ENCODE measurements at regions not wholly inside any gene's neighbourhood (a gene's known extent, or its start where the extent isn't known, plus 50 kb on each side); places are given as distances from the start of the nearest gene placed in this dataset.

DNA sequence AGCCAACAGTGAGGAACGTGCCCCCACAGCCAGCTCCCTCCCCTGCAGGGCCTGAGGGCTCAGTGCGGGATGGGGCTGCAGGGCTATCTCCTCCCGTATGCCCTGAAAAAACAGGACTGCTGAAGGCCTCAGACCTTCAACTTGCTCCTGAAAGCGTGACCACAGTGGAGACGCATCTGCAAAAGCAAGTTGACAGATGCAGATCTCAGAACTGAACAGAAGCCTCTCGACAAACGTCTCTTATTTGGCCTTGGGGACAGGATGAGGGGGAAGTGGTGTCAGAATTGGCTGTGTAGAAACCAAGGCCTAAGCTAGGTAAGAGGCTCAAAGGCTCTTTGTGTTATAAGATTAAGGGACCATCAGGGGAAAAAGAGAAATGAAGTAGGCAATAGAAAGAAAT is 120.7 kb upstream of the SLC22A23 start:
- Histone ChIP-seq H3K27ac (ENCODE audit: low read length) (no peak overlapping the region), H3K36me3 (ENCODE audit: control insufficient read depth, insufficient read depth, low read length) (no peaks in the 10 kb centered on the region), H3K4me3 (ENCODE audit: low read length) (no peak overlapping the region), H3K27me3 (ENCODE audit: control insufficient read depth, insufficient read depth, low read length) (no peaks in the 10 kb centered on the region), H3K4me1 (ENCODE audit: control insufficient read depth, insufficient read depth, low read length) (peaks cover 3% of the 10 kb centered on the region), H3K9me3 (ENCODE audit: control insufficient read depth, insufficient read depth, low read length) (no peaks in the 10 kb centered on the region)
- WGBS (ENCODE audit: insufficient coverage, insufficient read length) = no CpG with 5 or more reads among the region's 7 CpGs
- no peak for DNase-seq (ENCODE audit: low read depth, low spot score)

DNA sequence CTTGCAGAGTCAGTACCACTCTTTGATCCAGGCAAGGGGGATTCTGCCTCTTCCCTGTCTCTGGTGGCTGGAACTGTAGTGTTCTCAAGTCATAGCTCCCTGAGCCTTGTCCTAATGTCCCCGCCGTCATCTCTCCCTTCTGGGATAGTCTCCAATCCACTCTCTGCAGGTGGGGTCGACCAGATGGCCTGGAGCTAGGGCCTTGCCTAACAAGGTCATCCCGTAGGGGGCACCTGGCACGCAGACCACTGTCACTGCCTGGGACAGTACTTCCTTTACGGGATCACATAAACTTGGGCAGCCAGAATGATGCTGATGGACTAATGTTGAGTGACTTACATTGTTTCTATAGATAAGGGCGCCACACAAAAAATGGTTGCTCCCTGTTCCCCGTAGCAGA is 118.9 kb upstream of the SLC22A23 start:
- peak; percentile 7 for DNase-seq (ENCODE audit: low read depth, low spot score)
- no peak overlapping the region for H3K27ac ChIP-seq (ENCODE audit: low read length)
- H3K9me3 ChIP-seq (ENCODE audit: control insufficient read depth, insufficient read depth, low read length) = no peaks in the 10 kb centered on the region
- WGBS (ENCODE audit: insufficient coverage, insufficient read length) = no CpG with 5 or more reads among the region's 8 CpGs
- H3K36me3 ChIP-seq (ENCODE audit: control insufficient read depth, insufficient read depth, low read length) = no peaks in the 10 kb centered on the region
- no peak overlapping the region for H3K4me3 ChIP-seq (ENCODE audit: low read length)
- H3K4me1 ChIP-seq (ENCODE audit: control insufficient read depth, insufficient read depth, low read length) = peaks cover 3% of the 10 kb centered on the region
- no peaks in the 10 kb centered on the region for H3K27me3 ChIP-seq (ENCODE audit: control insufficient read depth, insufficient read depth, low read length)

DNA sequence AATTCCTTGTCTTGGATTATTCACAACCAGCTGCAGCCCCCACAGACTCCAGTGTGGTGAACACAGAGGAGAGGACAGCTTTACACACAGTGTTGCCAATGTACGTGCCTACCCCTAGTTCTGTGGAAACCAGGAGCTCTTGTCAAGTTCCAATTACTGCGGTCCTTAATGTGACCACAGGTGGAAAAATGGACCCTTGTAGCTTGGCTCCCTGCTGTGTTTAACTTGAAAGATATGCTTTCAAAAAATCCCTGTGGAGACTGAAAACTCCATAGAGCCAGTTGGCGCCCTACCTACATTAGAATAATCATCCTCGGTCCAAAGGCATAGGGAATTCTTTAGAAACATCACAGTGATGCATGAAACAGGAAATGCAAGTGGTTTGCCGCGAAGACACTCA is 118.3 kb upstream of the SLC22A23 start:
- no peaks in the 10 kb centered on the region for H3K27me3 ChIP-seq (ENCODE audit: control insufficient read depth, insufficient read depth, low read length)
- WGBS (ENCODE audit: insufficient coverage, insufficient read length) = no CpG with 5 or more reads among the region's 6 CpGs
- H3K4me1 ChIP-seq (ENCODE audit: control insufficient read depth, insufficient read depth, low read length) = peaks cover 3% of the 10 kb centered on the region
- H3K36me3 ChIP-seq (ENCODE audit: control insufficient read depth, insufficient read depth, low read length) = no peaks in the 10 kb centered on the region
- no peak overlapping the region for H3K27ac ChIP-seq (ENCODE audit: low read length)
- no peaks in the 10 kb centered on the region for H3K9me3 ChIP-seq (ENCODE audit: control insufficient read depth, insufficient read depth, low read length)
- no peak overlapping the region for H3K4me3 ChIP-seq (ENCODE audit: low read length)
- no peak for DNase-seq (ENCODE audit: low read depth, low spot score)

DNA sequence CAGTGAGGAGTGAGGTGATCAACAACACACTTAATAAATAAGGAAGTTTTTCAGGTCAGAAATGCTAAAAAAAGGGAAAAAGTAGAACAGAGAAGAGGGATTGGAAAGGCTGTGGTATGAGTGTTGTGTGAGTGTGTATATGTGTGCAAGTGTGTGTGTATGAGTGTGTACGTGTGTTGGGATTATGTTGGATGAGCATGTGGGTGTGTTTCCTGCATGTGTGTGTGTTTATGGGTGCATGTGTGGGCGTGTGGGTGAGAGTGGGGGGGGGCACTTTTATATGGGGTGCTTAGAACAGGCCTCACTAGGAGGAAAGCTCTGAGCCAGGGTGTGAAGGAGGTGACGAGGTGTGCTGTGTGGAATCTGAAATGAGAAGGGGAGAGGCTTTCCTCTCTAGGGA is 116.8 kb upstream of the SLC22A23 start:
- H3K27me3 ChIP-seq (ENCODE audit: control insufficient read depth, insufficient read depth, low read length) = no peaks in the 10 kb centered on the region
- no peaks in the 10 kb centered on the region for H3K36me3 ChIP-seq (ENCODE audit: control insufficient read depth, insufficient read depth, low read length)
- H3K4me3 ChIP-seq (ENCODE audit: low read length) = no peak overlapping the region
- H3K27ac ChIP-seq (ENCODE audit: low read length) = no peak overlapping the region
- peaks cover 3% of the 10 kb centered on the region; the same call in 1 of the 2 replicates for H3K4me1 ChIP-seq (ENCODE audit: control insufficient read depth, insufficient read depth, low read length)
- 100% methylated on average over 1 of the region's 3 CpGs for WGBS (ENCODE audit: insufficient coverage, insufficient read length)
- no peak for DNase-seq (ENCODE audit: low read depth, low spot score)
- H3K9me3 ChIP-seq (ENCODE audit: control insufficient read depth, insufficient read depth, low read length) = no peaks in the 10 kb centered on the region

DNA sequence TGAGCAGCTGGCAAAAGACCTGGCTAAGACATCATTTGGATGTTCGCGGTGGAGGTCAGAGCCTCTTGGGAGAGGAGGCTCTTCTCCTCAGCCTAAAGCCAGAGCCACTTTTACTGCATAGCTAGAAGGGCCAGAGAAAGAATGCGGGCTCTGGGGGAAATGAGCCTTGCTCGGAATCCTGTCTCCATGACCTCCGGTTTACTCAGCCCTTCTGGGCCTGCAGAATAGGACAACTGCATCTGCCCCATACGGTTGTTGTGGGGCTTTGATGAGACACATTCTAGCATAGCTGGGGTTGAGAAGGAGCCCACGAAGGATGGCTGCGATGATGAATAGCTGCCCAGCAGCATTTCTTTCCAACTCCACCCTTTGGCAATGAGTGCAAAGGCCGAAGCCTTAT is 115.0 kb upstream of the SLC22A23 start:
- H3K4me3 ChIP-seq (ENCODE audit: low read length) = no peak overlapping the region
- no peaks in the 10 kb centered on the region for H3K27me3 ChIP-seq (ENCODE audit: control insufficient read depth, insufficient read depth, low read length)
- H3K4me1 ChIP-seq (ENCODE audit: control insufficient read depth, insufficient read depth, low read length) = 0 out of 2 replicates have a peak, but pooled peaks cover 2% of the 10 kb centered on the region
- no peaks in the 10 kb centered on the region for H3K36me3 ChIP-seq (ENCODE audit: control insufficient read depth, insufficient read depth, low read length)
- no CpG with 5 or more reads among the region's 9 CpGs for WGBS (ENCODE audit: insufficient coverage, insufficient read length)
- no peaks in the 10 kb centered on the region for H3K9me3 ChIP-seq (ENCODE audit: control insufficient read depth, insufficient read depth, low read length)
- no peak overlapping the region for H3K27ac ChIP-seq (ENCODE audit: low read length)
- no peak for DNase-seq (ENCODE audit: low read depth, low spot score)

DNA sequence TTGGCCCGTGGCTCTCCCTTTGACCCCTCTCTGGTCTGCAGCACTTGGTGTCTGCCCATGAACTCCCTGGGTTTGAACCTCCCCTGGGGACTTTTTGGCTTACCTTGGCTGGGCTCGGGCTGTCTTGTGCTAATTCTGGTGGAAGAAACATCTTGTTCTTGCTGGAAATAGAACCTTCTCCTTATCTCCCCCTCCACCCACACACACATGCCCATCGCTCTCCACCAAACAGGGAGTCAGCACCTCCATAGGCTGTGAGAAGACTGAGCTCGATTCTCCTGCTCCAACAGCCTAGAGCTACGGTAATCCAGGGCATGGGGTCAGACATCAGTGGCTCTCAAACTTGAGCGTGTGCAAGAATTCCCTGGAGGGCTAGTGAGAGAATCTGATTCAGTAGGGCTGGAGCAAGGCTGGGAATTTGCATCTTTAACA is 114.4 kb upstream of the SLC22A23 start:
- H3K27me3 ChIP-seq (ENCODE audit: control insufficient read depth, insufficient read depth, low read length) = no peaks in the 10 kb centered on the region
- H3K4me3 ChIP-seq (ENCODE audit: low read length) = no peak overlapping the region
- no CpG with 5 or more reads among the region's 6 CpGs for WGBS (ENCODE audit: insufficient coverage, insufficient read length)
- DNase-seq (ENCODE audit: low read depth, low spot score) = no peak
- no peaks in the 10 kb centered on the region for H3K36me3 ChIP-seq (ENCODE audit: control insufficient read depth, insufficient read depth, low read length)
- H3K9me3 ChIP-seq (ENCODE audit: control insufficient read depth, insufficient read depth, low read length) = no peaks in the 10 kb centered on the region
- H3K27ac ChIP-seq (ENCODE audit: low read length) = no peak overlapping the region
- 0 out of 2 replicates have a peak, but pooled peaks cover 2% of the 10 kb centered on the region for H3K4me1 ChIP-seq (ENCODE audit: control insufficient read depth, insufficient read depth, low read length)

DNA sequence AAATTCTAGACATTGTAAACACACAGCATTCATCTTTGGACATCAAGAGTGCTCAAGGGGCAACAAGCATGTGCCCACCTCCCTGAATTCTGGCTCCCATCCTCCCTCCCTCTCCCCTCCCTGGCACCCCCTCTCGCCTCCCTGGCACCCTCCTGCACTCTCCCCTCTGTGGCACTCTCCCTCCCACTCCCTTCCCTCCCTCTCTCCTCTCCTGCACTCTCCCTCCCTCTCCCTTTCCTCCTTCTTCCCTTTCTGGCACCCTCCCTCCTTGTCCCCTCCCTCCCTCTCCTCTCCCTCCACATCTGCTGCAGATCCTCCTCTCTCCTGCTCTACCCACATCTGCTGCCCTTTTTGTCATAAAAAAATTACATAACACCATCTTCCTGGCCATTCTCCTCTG is 113.0 kb upstream of the SLC22A23 start:
- no peak overlapping the region for H3K27ac ChIP-seq (ENCODE audit: low read length)
- no peak overlapping the region for H3K4me3 ChIP-seq (ENCODE audit: low read length)
- no CpG with 5 or more reads among the region's 1 CpG for WGBS (ENCODE audit: insufficient coverage, insufficient read length)
- no peak for DNase-seq (ENCODE audit: low read depth, low spot score)
- H3K9me3 ChIP-seq (ENCODE audit: control insufficient read depth, insufficient read depth, low read length) = no peaks in the 10 kb centered on the region
- H3K27me3 ChIP-seq (ENCODE audit: control insufficient read depth, insufficient read depth, low read length) = no peaks in the 10 kb centered on the region
- H3K4me1 ChIP-seq (ENCODE audit: control insufficient read depth, insufficient read depth, low read length) = 0 out of 2 replicates have a peak, but pooled peaks cover 2% of the 10 kb centered on the region
- no peaks in the 10 kb centered on the region for H3K36me3 ChIP-seq (ENCODE audit: control insufficient read depth, insufficient read depth, low read length)

DNA sequence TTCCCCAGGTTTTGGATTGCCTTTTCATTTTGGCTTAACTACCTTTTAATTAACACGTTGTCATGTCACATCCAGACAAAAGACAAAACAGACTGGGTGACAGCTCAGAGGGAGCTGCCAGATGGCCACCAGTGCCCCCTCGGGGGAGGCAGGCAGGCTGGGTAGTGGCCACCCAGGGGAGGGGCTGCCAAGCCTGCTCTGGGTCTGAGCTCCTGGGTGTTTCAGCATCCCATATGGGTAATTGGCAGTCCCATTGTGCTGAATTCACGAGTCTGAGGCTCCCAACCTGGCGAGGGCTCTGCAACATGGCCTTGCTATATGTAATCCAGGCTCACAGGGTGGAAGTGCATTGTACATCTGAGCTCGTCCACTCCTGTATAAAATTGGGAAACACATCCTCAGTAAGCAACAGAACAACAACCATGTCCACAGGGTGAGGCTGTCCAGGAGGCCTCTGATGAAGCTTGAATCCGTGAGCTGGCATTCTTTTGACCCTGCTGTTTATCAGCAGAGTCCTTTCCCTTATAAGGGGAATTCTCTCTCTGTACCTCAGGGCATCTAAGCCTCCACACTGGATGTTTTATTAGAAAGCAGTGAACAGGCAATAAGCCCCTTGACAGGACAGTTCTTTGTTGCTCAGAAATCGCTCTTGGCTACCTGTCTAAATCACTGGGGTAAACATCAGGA is 111.7 kb upstream of the SLC22A23 start:
- WGBS (ENCODE audit: insufficient coverage, insufficient read length) = no CpG with 5 or more reads among the region's 7 CpGs
- no peaks in the 10 kb centered on the region for H3K36me3 ChIP-seq (ENCODE audit: control insufficient read depth, insufficient read depth, low read length)
- DNase-seq (ENCODE audit: low read depth, low spot score) = no peak
- no peak overlapping the region for H3K27ac ChIP-seq (ENCODE audit: low read length)
- H3K27me3 ChIP-seq (ENCODE audit: control insufficient read depth, insufficient read depth, low read length) = no peaks in the 10 kb centered on the region
- H3K4me1 ChIP-seq (ENCODE audit: control insufficient read depth, insufficient read depth, low read length) = 0 out of 2 replicates have a peak, but pooled peaks cover 1% of the 10 kb centered on the region
- no peak overlapping the region for H3K4me3 ChIP-seq (ENCODE audit: low read length)
- H3K9me3 ChIP-seq (ENCODE audit: control insufficient read depth, insufficient read depth, low read length) = no peaks in the 10 kb centered on the region

DNA sequence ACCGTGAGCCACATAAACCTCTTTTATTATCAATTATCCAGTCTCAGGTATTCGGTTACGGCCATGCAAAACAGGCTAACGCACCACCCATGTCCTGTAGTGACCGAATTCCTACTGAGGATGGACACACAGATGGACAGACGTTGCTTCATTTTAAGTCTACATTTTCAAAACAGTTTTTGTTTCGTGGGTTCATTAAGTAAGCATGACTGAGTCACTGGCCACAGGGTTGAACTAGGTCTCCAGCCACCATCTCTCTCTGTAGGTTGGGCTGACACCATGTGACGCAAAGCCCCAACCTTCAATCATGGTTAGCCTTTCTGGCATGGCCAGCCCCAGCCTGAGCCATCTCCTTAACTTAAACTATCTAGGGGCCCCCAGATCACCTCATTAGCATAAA is 110.0 kb upstream of the SLC22A23 start:
- Histone ChIP-seq H3K27ac (ENCODE audit: low read length) (no peak overlapping the region), H3K4me1 (ENCODE audit: control insufficient read depth, insufficient read depth, low read length) (0 out of 2 replicates have a peak, but pooled peaks cover 1% of the 10 kb centered on the region), H3K9me3 (ENCODE audit: control insufficient read depth, insufficient read depth, low read length) (no peaks in the 10 kb centered on the region), H3K4me3 (ENCODE audit: low read length) (no peak overlapping the region), H3K36me3 (ENCODE audit: control insufficient read depth, insufficient read depth, low read length) (no peaks in the 10 kb centered on the region), H3K27me3 (ENCODE audit: control insufficient read depth, insufficient read depth, low read length) (no peaks in the 10 kb centered on the region)
- WGBS (ENCODE audit: insufficient coverage, insufficient read length) = no CpG with 5 or more reads among the region's 8 CpGs
- DNase-seq (ENCODE audit: low read depth, low spot score) = no peak

DNA sequence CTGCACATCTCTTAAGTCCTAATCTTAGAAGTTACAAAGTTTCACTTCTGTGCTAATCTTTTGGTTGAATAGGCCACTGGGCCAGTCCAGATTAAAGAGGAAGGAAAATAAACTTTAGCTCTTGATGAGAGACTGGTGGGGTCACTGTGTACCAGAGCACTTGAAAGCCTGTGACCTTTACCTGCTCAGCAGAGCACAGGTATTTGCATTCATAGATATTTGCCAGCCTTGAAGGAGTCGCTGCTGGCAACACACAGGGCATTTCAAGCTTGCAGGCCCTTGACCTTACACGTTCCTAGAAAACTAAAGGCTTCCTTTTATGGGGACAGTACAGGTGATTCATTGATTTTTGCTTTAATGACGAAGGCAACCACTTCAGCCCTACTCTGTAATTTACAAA is 108.4 kb upstream of the SLC22A23 start:
- no peak overlapping the region for H3K4me3 ChIP-seq (ENCODE audit: low read length)
- no peaks in the 10 kb centered on the region for H3K36me3 ChIP-seq (ENCODE audit: control insufficient read depth, insufficient read depth, low read length)
- no peaks in the 10 kb centered on the region for H3K9me3 ChIP-seq (ENCODE audit: control insufficient read depth, insufficient read depth, low read length)
- no peak for DNase-seq (ENCODE audit: low read depth, low spot score)
- no CpG with 5 or more reads among the region's 3 CpGs for WGBS (ENCODE audit: insufficient coverage, insufficient read length)
- no peak overlapping the region for H3K27ac ChIP-seq (ENCODE audit: low read length)
- H3K27me3 ChIP-seq (ENCODE audit: control insufficient read depth, insufficient read depth, low read length) = no peaks in the 10 kb centered on the region
- 0 out of 2 replicates have a peak, but pooled peaks cover 1% of the 10 kb centered on the region for H3K4me1 ChIP-seq (ENCODE audit: control insufficient read depth, insufficient read depth, low read length)

DNA sequence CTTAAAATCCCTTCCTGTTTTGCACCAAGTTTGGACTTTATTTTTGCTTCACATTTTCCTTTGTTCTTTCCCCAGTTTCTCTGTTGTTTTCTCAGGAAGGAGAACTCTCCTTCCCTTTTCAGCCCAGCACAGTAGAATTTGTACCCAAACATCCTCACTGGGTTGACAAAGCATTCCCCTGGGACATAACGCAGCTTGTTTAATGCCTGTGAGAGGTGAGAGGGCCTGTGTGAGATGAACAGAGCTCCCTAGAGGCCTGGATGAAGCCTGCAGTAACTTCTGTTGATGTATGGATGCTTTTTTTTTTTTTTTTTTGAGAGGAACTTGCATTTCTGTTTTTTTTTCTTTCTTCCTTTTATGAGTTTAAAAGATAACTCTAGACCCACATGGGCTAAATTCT is 104.9 kb upstream of the SLC22A23 start:
- peak; percentile 11 for DNase-seq (ENCODE audit: low read depth, low spot score)
- WGBS (ENCODE audit: insufficient coverage, insufficient read length) = no CpG with 5 or more reads among the region's 1 CpG
- Histone ChIP-seq H3K27ac (ENCODE audit: low read length) (no peak overlapping the region), H3K4me1 (ENCODE audit: control insufficient read depth, insufficient read depth, low read length) (0 out of 2 replicates have a peak, but pooled peaks cover 1% of the 10 kb centered on the region), H3K9me3 (ENCODE audit: control insufficient read depth, insufficient read depth, low read length) (no peaks in the 10 kb centered on the region), H3K27me3 (ENCODE audit: control insufficient read depth, insufficient read depth, low read length) (no peaks in the 10 kb centered on the region), H3K4me3 (ENCODE audit: low read length) (no peak overlapping the region), H3K36me3 (ENCODE audit: control insufficient read depth, insufficient read depth, low read length) (no peaks in the 10 kb centered on the region)
